SK-N-MC (cell line): ENCODE measurements at regions not wholly inside any gene's neighbourhood (a gene's known extent, or its start where the extent isn't known, plus 50 kb on each side); places are given as distances from the start of the nearest gene placed in this dataset.

Experiments used
- EZH2 ChIP-seq: fragments of 200-600 bp; sonication (generic); IDR thresholded peaks from one replicate; pipeline ENCODE4 v1.6.1; 2017; ENCODE audit warnings: antibody characterized with exemption
- POLR2AphosphoS5 ChIP-seq: IDR thresholded peaks from 2 replicates; pipeline ENCODE4 v1.6.1; 2012; ENCODE audit warnings: mild to moderate bottlenecking, low read depth, low read length, borderline replicate concordance

DNA sequence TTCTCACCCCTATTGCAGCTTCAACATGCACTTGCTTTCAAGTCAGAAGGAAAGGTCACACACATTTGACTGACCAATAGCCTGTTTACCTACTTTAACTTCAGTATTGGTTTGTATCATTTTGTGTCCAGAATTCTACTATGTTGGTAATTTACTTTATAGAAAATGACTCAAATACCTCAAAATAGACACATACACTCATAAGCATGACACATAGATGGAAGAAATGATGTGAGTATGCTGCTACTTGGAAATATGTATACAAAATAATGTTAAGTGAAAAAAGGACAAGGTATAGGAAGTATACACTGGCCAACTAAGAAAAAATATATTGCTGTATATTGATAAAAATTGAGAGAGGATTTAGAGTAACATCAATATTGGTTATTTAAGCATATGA, 98.8 kb upstream of the CASK start:
- TF ChIP-seq EZH2 (no peak), POLR2AphosphoS5 (no peak)
